GM18519 (cell line): ENCODE measurements at regions not wholly inside any gene's neighbourhood (a gene's known extent, or its start where the extent isn't known, plus 50 kb on each side); places are given as distances from the start of the nearest gene placed in this dataset.
"Not testable (repeated sequence)": the region's sequence is repeated elsewhere in the genome, so short reads cannot be mapped to it uniquely, and the experiment has no call there.

ENCODE experiments used
- ATAC-seq: cut with Tn5 transposase; IDR thresholded peaks from one replicate; pipeline ENCODE4 v1.9.1; 2021; ENCODE audit warnings: mild to moderate bottlenecking, moderate library complexity; ENCODE audit not compliant: unreplicated experiment, low FRiP score

- ATAC-seq, result no peak
Measured at GRCh38 chr10:36766940-36767339, 358.5 kb upstream of the ANKRD30A start.

DNA sequence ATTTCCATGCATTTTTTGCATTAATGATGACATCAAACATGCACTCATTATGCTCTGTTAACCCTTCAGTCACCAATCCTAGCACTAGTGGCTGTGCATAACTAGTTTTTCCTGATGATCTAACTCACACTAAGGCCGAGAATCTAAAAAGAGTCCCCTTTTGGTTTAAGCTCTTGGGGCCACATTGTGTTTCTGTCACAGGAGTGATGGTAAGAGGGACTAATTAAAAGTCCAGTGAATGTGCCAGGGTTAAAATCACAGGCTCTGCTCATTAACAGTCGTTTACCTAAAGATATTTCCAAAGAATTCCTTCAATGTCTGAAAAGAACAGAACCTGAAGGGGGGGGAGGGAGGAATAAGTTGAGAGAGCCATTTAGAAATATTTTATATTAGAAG lies 359.0 kb upstream of the ANKRD30A start:
- no peak for ATAC-seq

DNA sequence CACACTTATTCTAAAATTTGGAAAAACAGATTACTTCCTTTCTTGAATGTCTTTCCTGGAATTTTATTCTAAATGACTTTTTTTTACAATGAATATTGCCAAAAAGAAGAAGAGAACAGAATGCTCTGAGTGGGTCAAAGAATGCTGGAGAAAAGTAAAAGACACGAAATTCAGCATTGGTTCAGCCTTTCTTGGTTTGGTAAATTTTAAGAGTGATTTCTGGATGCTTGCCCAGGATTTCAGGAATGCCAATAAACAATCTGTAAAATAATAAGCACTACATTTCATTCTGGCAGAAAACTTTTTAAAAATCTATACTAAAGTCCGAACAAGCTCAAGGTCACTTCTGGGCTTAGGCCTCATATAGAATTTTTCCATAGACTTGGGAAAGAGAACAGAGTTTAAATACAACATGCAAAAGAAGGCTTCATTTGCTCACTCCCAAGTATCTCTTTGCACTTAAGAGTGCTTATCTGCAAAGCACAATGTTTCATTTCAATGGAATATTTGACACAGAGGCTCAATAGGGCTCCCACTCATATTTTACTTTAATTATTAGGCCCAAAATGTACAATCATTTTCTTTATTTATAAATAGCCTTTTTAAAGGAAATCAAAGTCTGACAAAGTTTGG lies 359.5 kb upstream of the ANKRD30A start:
- no peak for ATAC-seq

DNA sequence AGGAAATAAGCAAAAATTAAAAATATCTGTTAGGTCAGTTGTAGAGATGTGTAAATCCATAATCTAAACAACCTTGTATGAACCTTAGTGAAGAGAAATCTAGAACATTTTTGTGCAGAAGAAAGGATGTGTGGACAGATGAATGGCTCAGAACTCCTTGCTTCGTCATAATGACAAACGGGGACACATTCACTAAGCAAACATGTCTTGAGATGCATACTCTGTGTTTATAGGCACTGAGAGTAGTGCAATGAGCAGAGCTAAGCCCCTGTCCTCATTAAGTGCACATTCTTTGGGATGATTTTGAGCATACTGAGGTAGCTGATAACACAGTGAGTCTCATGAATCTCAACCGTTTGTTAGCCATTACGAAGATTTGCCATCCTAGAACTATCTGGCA lies 360.6 kb upstream of the ANKRD30A start:
- no peak for ATAC-seq

- ATAC-seq, result no peak
Measured at GRCh38 chr10:36761121-36761520, 364.3 kb upstream of the ANKRD30A start.

- no peak for ATAC-seq
Measured at GRCh38 chr10:36759141-36759805, 366.1 kb upstream of the ANKRD30A start.

DNA sequence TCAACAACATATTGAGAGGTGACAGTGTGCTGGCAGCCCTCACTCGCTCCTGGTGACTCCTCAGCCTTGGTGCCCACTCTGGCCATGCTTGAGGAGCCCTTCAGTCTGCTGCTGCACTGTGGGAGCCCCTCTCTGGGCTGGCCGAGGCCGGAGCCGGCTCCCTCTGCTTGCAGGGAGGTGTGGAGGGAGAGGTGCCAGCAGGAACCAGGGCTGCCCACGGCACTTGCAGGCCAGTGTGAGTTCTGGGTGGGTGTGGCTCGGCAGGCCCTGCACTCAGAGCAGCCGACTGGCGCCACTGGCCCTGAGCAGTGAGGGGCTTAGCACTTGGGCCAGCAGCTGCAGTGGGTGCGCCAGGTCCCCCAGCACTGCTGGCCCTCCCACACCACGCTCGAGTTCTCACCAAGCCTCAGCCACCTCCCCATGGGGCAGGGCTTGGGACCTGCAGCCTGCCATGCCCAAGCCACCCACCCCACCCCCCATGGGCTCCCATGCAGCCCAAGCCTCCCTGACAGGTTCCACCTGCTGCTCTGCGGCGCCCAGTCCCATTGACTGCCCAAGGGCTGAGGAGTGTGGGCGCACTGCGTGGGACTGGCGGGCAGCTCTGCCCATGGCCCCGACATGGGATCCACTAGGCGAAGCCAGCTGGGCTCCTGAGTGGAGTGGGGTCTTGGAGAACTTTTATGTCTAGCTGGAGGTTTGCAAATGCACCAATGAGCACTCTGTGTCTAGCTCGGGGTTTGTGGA lies 377.1 kb upstream of the ANKRD30A start:
- ATAC-seq, result no peak

GRCh38 chr10:36739884-36740445 lies 385.4 kb upstream of the ANKRD30A start:
- ATAC-seq, result no peak

DNA sequence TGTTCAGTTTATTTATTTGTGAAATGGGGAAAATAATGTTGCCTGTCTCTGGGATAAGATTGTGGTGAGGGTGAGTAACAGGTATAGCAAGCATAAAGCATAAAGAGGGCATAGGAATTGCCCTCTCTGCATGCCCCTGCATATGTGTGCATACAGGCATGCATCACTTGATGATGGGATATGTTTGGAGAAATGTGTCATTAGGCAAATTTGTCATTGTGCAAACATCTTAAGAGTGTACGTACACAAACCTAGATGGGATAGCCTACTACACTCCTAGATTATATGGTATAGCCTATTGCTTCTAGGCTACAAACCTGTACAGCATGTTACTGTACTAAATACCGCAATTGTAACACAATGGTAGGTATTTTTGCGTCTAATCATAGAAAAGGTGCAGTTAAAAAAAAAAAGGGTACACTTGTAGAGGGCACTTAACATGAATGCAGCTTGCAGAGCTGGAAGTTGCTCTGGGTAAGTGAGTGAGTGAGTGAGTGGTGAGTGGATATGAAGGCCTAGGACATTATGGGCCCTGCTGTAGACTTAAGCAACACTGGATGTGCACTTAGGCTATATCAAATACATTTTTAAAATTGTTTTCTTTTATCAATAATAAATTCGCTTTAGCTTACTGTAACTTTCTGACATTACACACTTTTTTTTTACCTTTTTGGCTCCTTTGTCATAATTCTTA lies 386.5 kb upstream of the ANKRD30A start:
- ATAC-seq, result no peak

- no peak for ATAC-seq
Measured at GRCh38 chr10:36736311-36736710, 389.1 kb upstream of the ANKRD30A start.

DNA sequence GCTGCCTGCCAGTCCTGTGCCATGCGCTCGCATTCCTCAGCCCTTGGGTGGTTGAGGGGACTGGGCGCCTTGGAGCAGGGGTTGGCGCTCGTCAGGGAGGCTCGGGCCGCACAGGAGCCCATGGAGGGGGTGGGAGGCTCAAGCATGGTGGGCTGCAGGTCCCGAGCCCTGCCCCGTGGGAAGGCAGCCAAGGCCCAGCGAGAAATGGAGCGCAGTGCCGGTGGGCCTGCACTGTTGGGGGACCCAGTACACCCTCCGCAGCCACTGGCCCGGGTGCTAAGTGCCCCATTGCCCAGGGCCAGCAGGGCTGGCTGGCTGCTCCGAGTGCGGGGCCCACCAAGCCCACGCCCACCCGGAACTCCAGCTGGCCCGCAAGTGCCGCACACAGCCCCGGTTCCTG lies 390.8 kb upstream of the ANKRD30A start:
- not testable (repeated sequence) for ATAC-seq

DNA sequence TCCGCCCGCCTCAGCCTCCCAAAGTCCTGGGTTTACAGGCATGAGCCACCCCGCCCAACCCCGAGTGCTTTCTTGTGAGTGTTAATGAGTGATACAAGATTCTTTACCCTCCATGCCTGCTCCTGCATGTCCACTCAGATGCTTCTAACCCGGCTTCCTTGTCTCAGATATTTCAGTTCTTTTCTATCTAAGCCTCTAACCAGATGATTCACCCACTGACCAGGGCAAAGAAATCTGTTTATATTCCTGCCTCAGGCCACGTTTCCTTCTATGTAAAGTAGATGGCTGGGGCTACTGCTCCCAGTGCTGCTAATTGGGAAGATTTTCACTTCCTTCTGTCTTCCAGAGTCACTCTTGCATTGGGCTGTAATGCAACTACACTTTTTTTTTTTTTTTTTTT lies 395.1 kb upstream of the ANKRD30A start:
- no peak for ATAC-seq

DNA sequence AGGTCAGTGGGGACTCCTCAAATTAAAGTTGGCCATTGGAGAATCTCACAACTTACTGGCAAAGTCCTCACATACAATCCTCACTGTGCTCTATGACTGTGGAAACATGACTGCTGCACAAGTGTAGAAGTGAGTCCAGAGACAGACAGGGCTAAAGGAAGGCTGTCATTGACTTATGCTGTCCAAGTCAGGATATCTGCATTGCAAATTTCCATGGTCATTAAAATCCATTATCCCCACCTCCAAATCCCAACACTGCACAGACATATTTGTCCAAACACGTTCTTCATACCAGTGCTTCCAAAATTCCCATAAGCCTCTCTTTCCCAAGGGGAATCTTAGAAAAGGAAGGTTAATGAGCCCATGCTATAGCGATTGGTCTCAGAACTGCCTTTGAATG lies 396.8 kb upstream of the ANKRD30A start:
- ATAC-seq, result no peak

GRCh38 chr10:36725581-36726520 lies 399.5 kb upstream of the ANKRD30A start:
- no peak for ATAC-seq

DNA sequence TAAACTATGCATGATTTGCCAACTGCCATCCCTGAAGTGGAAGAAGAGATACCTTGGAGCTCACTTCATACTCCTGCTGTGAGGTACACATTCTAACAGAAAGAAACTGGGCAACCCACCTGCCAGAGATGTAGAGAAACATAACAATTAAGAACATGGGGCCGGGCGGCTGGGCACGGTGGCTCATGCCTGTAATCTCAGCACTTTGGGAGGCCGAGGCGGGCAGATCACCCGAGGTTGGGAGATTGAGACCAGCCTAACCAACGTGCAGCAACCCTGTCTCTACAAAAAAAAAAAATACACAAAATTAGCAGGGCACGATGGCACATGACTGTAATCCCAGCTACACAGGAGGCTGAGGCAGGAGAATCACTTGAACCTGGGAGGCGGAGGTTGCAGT lies 402.6 kb upstream of the ANKRD30A start:
- ATAC-seq, result no peak

DNA sequence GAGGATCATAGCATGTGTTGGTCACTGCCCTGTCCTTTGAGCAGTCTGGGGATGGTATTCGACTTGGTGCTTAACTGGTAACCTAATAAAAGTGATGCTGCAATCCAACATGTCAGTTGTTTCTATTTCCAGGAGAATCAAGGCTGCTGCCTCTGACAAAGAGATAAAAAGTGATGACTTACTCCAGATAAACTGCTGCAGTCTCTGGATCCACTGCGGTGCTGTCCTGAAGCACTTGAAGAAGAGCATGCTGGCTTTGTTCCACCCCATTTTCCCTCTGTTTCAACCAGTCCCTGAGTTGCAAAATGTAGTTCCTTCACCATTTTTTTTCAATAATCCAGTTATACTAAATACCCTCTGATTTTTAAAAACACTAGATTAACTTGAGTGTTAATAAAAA lies 403.5 kb upstream of the ANKRD30A start:
- ATAC-seq, result no peak

DNA sequence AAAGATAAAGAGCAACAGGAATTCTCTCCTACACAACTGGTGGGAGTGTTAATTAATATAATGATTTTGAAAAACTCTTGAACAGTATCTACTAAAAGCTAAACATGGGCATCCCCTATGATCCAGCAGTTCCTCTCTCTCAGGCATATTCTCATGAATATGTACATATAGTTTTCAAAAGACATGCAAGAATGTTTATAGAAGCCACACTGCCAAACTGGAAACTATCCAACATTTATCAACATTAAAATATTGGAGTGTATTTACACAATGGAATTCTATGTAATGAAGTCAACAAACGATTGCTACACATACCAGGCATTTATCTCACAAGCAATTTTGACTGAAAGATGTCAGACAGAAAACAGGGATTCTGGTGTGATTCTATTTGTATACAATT lies 404.5 kb upstream of the ANKRD30A start:
- no peak for ATAC-seq

DNA sequence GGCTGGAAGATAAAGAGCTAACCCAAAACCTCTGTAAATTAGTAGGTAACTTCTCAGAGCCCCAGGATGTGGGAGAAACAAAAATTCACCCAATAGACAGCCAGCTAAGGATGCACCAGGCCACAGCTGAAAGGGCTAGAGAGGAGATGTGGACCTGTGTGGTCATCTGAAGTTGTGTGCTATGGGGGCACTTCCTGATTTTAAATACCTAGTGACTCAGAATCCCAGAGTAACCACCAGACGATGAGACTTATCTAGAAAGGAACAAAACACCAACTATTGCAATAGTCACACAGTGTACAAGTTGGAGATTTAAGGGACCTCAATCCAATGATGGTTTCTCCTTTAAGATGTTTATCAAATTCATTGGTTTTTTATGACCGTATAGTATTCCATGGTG lies 408.3 kb upstream of the ANKRD30A start:
- no peak for ATAC-seq

- ATAC-seq, result no peak
Measured at GRCh38 chr10:36716291-36716690, 409.1 kb upstream of the ANKRD30A start.

DNA sequence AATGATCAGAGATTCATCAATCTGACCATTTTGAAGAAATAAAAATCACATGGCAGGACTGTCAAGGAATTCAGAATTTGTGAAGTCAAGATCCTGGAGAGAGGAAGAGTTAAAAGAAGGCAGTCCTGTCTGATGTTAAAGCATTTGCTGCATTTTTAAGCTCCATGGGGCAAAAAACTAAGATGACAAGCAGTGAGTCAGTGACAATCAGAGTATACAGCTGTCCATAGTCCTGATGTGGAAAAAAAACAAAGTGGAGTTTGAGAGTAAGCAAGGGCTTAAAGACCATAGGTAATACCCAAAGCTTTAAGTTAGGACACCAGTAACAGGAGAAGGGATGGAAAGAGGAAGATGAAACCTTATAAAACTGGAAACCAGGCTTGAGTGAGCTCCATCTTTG lies 412.7 kb upstream of the ANKRD30A start:
- ATAC-seq, result no peak
